ENCODE measurements at regions not wholly inside any gene's neighbourhood (a gene's known extent, or its start where the extent isn't known, plus 50 kb on each side); places are given as distances from the start of the nearest gene placed in this dataset.

DNA sequence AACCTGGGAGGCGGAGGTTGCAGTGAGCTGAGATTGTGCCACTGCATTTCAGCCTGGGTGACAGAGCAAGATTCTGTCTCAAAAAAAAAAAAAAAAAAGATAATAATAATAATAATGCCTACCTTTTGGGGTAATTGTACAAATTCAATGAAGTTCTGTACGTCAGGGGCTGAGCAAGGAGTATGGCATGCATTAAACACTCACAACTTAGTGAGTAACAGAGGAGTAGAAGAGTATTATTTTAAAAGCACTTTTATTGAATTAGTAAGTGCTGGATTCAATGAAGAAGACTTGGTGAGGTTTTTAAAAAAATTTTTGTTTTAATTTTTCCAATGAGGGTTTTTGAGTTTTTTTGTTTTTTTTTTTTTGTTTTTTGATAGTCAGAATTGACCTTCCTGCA is 783.6 kb upstream of the TBX3 start (continued):
- TF ChIP-seq RBBP5 (IDR thresholded peaks at IDR 0.05; ENCODE audit: borderline replicate concordance, low read depth, low read length) (no peak), GABPA (IDR thresholded peaks at IDR 0.05; ENCODE audit: borderline replicate concordance, insufficient read depth, low read length) (no peak), GTF2F1 (IDR thresholded peaks at IDR 0.05; ENCODE audit: borderline replicate concordance, low read depth, low read length) (no peak)

Data from H1 (cell line).